ENCODE measurements at regions not wholly inside any gene's neighbourhood (a gene's known extent, or its start where the extent isn't known, plus 50 kb on each side); places are given as distances from the start of the nearest gene placed in this dataset.

GRCh38 chr12:28936221-28936620, 212.9 kb upstream of the FAR2 start:
- intact Hi-C loops (cut with micrococcal nuclease; ENCODE audit: unreplicated experiment): no loop called here
- Mint-ChIP-seq H3K36me3 (ENCODE audit: insufficient read depth, unreplicated experiment) (no peaks in the 10 kb centered on the region), H3K4me1 (ENCODE audit: low read depth, unreplicated experiment) (no peaks in the 10 kb centered on the region), H3K27me3 (ENCODE audit: insufficient read depth, unreplicated experiment) (no peaks in the 10 kb centered on the region), H3K4me3 (ENCODE audit: unreplicated experiment) (no peak overlapping the region), H3K27ac (ENCODE audit: unreplicated experiment) (no peak overlapping the region), H3K9me3 (ENCODE audit: unreplicated experiment) (no peaks in the 10 kb centered on the region)
- no peaks in the 10 kb centered on the region for H3K27me3 ChIP-seq (replicated peaks; ENCODE audit: control insufficient read depth, insufficient read depth, low read length)
- no peak overlapping the region for H3K4me3 ChIP-seq (ENCODE audit: low read depth, low read length)
- ChIA-PET POLR2A (no interaction called here), CTCF (no interaction called here)
- no peaks in the 10 kb centered on the region for H3K4me1 ChIP-seq
- no peaks in the 10 kb centered on the region for H3K9me3 ChIP-seq
- no peak for DNase-seq
- H3K36me3 ChIP-seq (ENCODE audit: control insufficient read depth, insufficient read depth, low read length): no peaks in the 10 kb centered on the region
- no peak for TF ChIP-seq CTCF (IDR thresholded peaks at IDR 0.05; ENCODE audit: insufficient read depth in 1 of 2, low read depth in 1 of 2, low read length in 1 of 2, severe bottlenecking in 1 of 2, unreplicated experiment in 1 of 2)
- no TSS peak for BruUV-seq (replicated peaks)

DNA sequence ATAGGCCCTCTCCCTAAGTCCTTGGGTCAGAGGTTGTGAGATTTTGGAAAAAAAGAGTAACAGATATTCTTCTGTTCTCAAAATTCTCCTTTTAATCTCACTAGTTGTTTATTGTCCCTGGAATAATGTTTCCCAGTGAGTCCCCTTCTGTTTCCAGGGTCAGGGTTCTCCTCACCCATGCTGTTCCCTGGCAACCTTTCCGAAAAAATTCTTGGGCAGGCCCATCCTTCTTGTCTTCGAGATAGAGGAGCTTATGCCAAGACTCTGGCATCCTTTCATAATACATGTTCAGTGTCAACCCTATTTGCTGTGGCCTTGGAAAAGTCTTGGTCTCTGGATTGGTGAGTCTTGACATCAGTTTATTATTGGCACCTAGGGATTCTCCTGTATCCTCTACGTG, 212.4 kb upstream of the FAR2 start:
- no peaks in the 10 kb centered on the region for H3K27me3 Mint-ChIP-seq (ENCODE audit: insufficient read depth, unreplicated experiment)
- BruUV-seq (replicated peaks): no TSS peak
- intact Hi-C loops (cut with micrococcal nuclease; ENCODE audit: unreplicated experiment): no loop called here
- POLR2A ChIA-PET: no interaction called here
- H3K36me3 Mint-ChIP-seq (ENCODE audit: insufficient read depth, unreplicated experiment): no peaks in the 10 kb centered on the region
- H3K27ac Mint-ChIP-seq (ENCODE audit: unreplicated experiment): no peak overlapping the region
- H3K4me3 Mint-ChIP-seq (ENCODE audit: unreplicated experiment): no peak overlapping the region
- H3K9me3 Mint-ChIP-seq (ENCODE audit: unreplicated experiment): no peaks in the 10 kb centered on the region
- H3K36me3 ChIP-seq (ENCODE audit: control insufficient read depth, insufficient read depth, low read length): no peaks in the 10 kb centered on the region
- H3K4me1 ChIP-seq: no peaks in the 10 kb centered on the region
- TF ChIP-seq CTCF (IDR thresholded peaks at IDR 0.05; ENCODE audit: insufficient read depth in 1 of 2, low read depth in 1 of 2, low read length in 1 of 2, severe bottlenecking in 1 of 2, unreplicated experiment in 1 of 2): no peak
- no peak overlapping the region for H3K4me3 ChIP-seq (ENCODE audit: low read depth, low read length)
- H3K9me3 ChIP-seq: no peaks in the 10 kb centered on the region
- H3K27me3 ChIP-seq (replicated peaks; ENCODE audit: control insufficient read depth, insufficient read depth, low read length): no peaks in the 10 kb centered on the region
- DNase-seq: no peak
- no peaks in the 10 kb centered on the region for H3K4me1 Mint-ChIP-seq (ENCODE audit: low read depth, unreplicated experiment)
- CTCF ChIA-PET: no interaction called here

DNA sequence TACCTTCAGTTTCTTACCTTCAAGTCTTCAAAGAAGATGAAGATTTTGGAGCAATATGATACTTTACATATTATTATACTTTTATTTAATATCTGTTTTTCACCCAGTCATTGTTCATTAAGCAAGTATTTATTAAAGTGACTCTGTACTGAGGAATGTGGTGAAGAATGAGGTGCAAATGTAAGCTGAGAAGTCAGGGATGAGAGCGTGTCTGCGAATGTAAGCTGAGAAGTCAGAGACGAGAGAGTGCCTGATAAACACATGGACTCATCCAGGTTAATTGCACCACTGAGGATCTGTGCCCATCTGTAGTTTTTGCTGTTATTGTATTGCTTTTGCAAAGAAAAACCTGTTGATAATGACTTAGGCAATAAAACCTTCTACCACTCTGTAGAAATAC, 211.9 kb upstream of the FAR2 start:
- no TSS peak for BruUV-seq (replicated peaks)
- intact Hi-C loops (cut with micrococcal nuclease; ENCODE audit: unreplicated experiment): no loop called here
- DNase-seq: no peak
- Mint-ChIP-seq H3K9me3 (ENCODE audit: unreplicated experiment) (no peaks in the 10 kb centered on the region), H3K27ac (ENCODE audit: unreplicated experiment) (no peak overlapping the region), H3K27me3 (ENCODE audit: insufficient read depth, unreplicated experiment) (no peaks in the 10 kb centered on the region), H3K4me3 (ENCODE audit: unreplicated experiment) (no peak overlapping the region), H3K4me1 (ENCODE audit: low read depth, unreplicated experiment) (no peaks in the 10 kb centered on the region), H3K36me3 (ENCODE audit: insufficient read depth, unreplicated experiment) (no peaks in the 10 kb centered on the region)
- CTCF ChIA-PET: no interaction called here
- no peak for TF ChIP-seq CTCF (IDR thresholded peaks at IDR 0.05; ENCODE audit: insufficient read depth in 1 of 2, low read depth in 1 of 2, low read length in 1 of 2, severe bottlenecking in 1 of 2, unreplicated experiment in 1 of 2)
- H3K4me3 ChIP-seq (ENCODE audit: low read depth, low read length): no peak overlapping the region
- POLR2A ChIA-PET: no interaction called here
- H3K36me3 ChIP-seq (ENCODE audit: control insufficient read depth, insufficient read depth, low read length): no peaks in the 10 kb centered on the region
- H3K27me3 ChIP-seq (replicated peaks; ENCODE audit: control insufficient read depth, insufficient read depth, low read length): no peaks in the 10 kb centered on the region
- H3K9me3 ChIP-seq: no peaks in the 10 kb centered on the region
- no peaks in the 10 kb centered on the region for H3K4me1 ChIP-seq
